Astrocyte (in vitro differentiated cells and primary cell): ENCODE measurements at regions not wholly inside any gene's neighbourhood (a gene's known extent, or its start where the extent isn't known, plus 50 kb on each side); places are given as distances from the start of the nearest gene placed in this dataset.

Source experiments
- DNase-seq: peaks from one replicate; pipeline ENCODE4 v3.0.0-alpha.2; 2010; ENCODE audit warnings: low read depth
- FAIRE-seq: peaks from 2 replicates; lab custom pipeline; 2011; peaks lifted over from hg19 to GRCh38; lab: Jason Lieb, UNC
- H2AFZ ChIP-seq: 2 replicates; pipeline ENCODE4 v1.6.0; 2012; ENCODE audit warnings: low read depth, low read length, inconsistent platforms
- H3K27ac ChIP-seq: 2 replicates; pipeline ENCODE4 v1.5.1; 2011; ENCODE audit warnings: low read depth, low read length, inconsistent platforms
- H3K27me3 ChIP-seq: 2 replicates; pipeline ENCODE4 v1.6.0; 2011; ENCODE audit warnings: low read length, inconsistent platforms; ENCODE audit not compliant: insufficient read depth
- H3K36me3 ChIP-seq: 2 replicates; pipeline ENCODE4 v1.5.1; 2011; ENCODE audit warnings: low read length, inconsistent platforms; ENCODE audit not compliant: insufficient read depth
- H3K4me1 ChIP-seq: 2 replicates; pipeline ENCODE4 v1.5.1; 2011; ENCODE audit warnings: low read length, inconsistent platforms; ENCODE audit not compliant: insufficient read depth
- H3K4me2 ChIP-seq: 2 replicates; pipeline ENCODE4 v1.6.0; 2012; ENCODE audit warnings: low read length, inconsistent platforms
- H3K4me3 ChIP-seq: 2 replicates; pipeline ENCODE4 v1.5.1; 2011; ENCODE audit warnings: low read depth, mild to moderate bottlenecking, low read length, inconsistent platforms; ENCODE audit not compliant: insufficient read depth
- H3K79me2 ChIP-seq: 2 replicates; pipeline ENCODE4 v1.6.0; 2012; ENCODE audit warnings: mild to moderate bottlenecking, low read length, inconsistent platforms; ENCODE audit not compliant: insufficient read depth
- H3K9ac ChIP-seq: 2 replicates; pipeline ENCODE4 v1.6.0; 2012; ENCODE audit warnings: mild to moderate bottlenecking, low read length, inconsistent platforms
- H3K9me3 ChIP-seq: 2 replicates; pipeline ENCODE4 v1.5.1; 2012; ENCODE audit warnings: low read depth, mild to moderate bottlenecking, low read length, inconsistent platforms; ENCODE audit not compliant: insufficient read depth
- H4K20me1 ChIP-seq: 2 replicates; pipeline ENCODE4 v1.6.0; 2012; ENCODE audit warnings: low read length, inconsistent platforms; ENCODE audit not compliant: insufficient read depth
- H3K27ac Mint-ChIP-seq: one replicate; pipeline ENCODE4 v1.8.0; 2021; ENCODE audit warnings: mild to moderate bottlenecking, mixed read lengths; ENCODE audit not compliant: unreplicated experiment
- H3K27me3 Mint-ChIP-seq: one replicate; pipeline ENCODE4 v1.8.0; 2021; ENCODE audit warnings: low read depth, mixed read lengths; ENCODE audit not compliant: unreplicated experiment
- H3K36me3 Mint-ChIP-seq: one replicate; pipeline ENCODE4 v1.8.0; 2021; ENCODE audit warnings: low read depth, mixed read lengths; ENCODE audit not compliant: unreplicated experiment
- H3K4me1 Mint-ChIP-seq: one replicate; pipeline ENCODE4 v1.8.0; 2021; ENCODE audit warnings: low read depth, mixed read lengths; ENCODE audit not compliant: unreplicated experiment
- H3K4me3 Mint-ChIP-seq: one replicate; pipeline ENCODE4 v1.8.0; 2021; ENCODE audit warnings: mild to moderate bottlenecking, moderate library complexity, mixed read lengths; ENCODE audit not compliant: unreplicated experiment
- H3K9me3 Mint-ChIP-seq: one replicate; pipeline ENCODE4 v1.8.0; 2021; ENCODE audit warnings: mild to moderate bottlenecking, mixed read lengths; ENCODE audit not compliant: unreplicated experiment
- CTCF ChIP-seq: IDR thresholded peaks from 2 replicates; pipeline ENCODE4 v1.5.1; 2011; ENCODE audit warnings: low read depth, mild to moderate bottlenecking, inconsistent platforms, low read length, moderate library complexity; ENCODE audit not compliant: insufficient read depth
- EZH2 ChIP-seq: IDR thresholded peaks from 2 replicates; pipeline ENCODE4 v1.6.1; 2012; ENCODE audit warnings: mild to moderate bottlenecking, low read length, inconsistent platforms; ENCODE audit not compliant: insufficient read depth

GRCh38 chrX:134186362-134187121 is 50.4 kb upstream of the CCDC160 start:
- Histone ChIP-seq H3K4me3 (no peak overlapping the region), H4K20me1 (no peaks in the 10 kb centered on the region), H2AFZ (no peak overlapping the region), H3K27me3 (no peaks in the 10 kb centered on the region), H3K9me3 (no peaks in the 10 kb centered on the region), H3K9ac (no peak overlapping the region), H3K27ac (no peak overlapping the region), H3K4me1 (no peaks in the 10 kb centered on the region), H3K36me3 (no peaks in the 10 kb centered on the region), H3K79me2 (no peaks in the 10 kb centered on the region), H3K4me2 (no peak overlapping the region)
- H3K4me1 Mint-ChIP-seq: no peaks in the 10 kb centered on the region
- H3K27ac Mint-ChIP-seq: no peak overlapping the region
- no peaks in the 10 kb centered on the region for H3K36me3 Mint-ChIP-seq
- H3K4me3 Mint-ChIP-seq: no peak overlapping the region
- FAIRE-seq (no peak), DNase-seq (no peak)
- no peaks in the 10 kb centered on the region for H3K27me3 Mint-ChIP-seq
- no peak for TF ChIP-seq CTCF
- TF ChIP-seq EZH2: no peak
- no peaks in the 10 kb centered on the region for H3K9me3 Mint-ChIP-seq
